ENCODE measurements at regions not wholly inside any gene's neighbourhood (a gene's known extent, or its start where the extent isn't known, plus 50 kb on each side); places are given as distances from the start of the nearest gene placed in this dataset.

DNA sequence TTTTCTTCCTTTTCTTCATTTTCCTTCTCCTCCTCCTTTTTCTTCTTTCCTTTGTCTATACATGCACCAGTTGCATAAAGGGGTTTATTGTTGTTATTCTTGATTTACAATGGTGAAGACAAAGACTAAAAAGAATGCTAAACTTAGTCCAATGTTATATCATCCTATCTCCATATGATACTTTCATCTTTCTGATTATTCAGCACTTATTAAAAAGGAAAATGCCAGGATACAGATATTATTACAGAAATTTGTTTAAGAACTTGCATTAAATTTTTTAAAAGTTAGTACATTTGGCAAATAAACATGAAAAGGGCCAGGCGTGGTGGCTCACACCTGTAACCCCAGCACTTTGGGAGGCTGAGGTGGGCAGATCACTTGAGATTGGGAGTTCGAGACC lies 1074.9 kb downstream of the EFNA5 start:
- DNase-seq (ENCODE audit: low spot score), result no peak
- Histone ChIP-seq H3K9me3 (ENCODE audit: low read depth, low read length, poor library complexity, severe bottlenecking) (no peaks in the 10 kb centered on the region), H3K36me3 (ENCODE audit: insufficient read depth, low read length, poor library complexity, severe bottlenecking) (no peaks in the 10 kb centered on the region), H3K27me3 (replicated peaks; ENCODE audit: insufficient read depth, low read depth, low read length, poor library complexity) (no peaks in the 10 kb centered on the region), H3K4me1 (ENCODE audit: insufficient read depth, low read length, poor library complexity, severe bottlenecking) (no peaks in the 10 kb centered on the region), H3K27ac (ENCODE audit: low read depth, low read length, poor library complexity, severe bottlenecking) (no peak overlapping the region), H3K4me3 (ENCODE audit: low read depth, low read length, poor library complexity, severe bottlenecking) (no peak overlapping the region)
- intact Hi-C loops (cut with micrococcal nuclease; ENCODE audit: unreplicated experiment), result no loop called here
- CTCF ChIA-PET, result no interaction called here
- BruUV-seq (replicated peaks), result no TSS peak
- POLR2A ChIA-PET (ENCODE audit: low non-redundant PET), result no interaction called here
- TF ChIP-seq, protein P1, sequence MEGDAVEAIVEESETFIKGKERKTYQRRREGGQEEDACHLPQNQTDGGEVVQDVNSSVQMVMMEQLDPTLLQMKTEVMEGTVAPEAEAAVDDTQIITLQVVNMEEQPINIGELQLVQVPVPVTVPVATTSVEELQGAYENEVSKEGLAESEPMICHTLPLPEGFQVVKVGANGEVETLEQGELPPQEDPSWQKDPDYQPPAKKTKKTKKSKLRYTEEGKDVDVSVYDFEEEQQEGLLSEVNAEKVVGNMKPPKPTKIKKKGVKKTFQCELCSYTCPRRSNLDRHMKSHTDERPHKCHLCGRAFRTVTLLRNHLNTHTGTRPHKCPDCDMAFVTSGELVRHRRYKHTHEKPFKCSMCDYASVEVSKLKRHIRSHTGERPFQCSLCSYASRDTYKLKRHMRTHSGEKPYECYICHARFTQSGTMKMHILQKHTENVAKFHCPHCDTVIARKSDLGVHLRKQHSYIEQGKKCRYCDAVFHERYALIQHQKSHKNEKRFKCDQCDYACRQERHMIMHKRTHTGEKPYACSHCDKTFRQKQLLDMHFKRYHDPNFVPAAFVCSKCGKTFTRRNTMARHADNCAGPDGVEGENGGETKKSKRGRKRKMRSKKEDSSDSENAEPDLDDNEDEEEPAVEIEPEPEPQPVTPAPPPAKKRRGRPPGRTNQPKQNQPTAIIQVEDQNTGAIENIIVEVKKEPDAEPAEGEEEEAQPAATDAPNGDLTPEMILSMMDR (conservative IDR thresholded peaks at IDR 0.05; ENCODE audit: low read depth, low read length), result no peak
- no peak for TF ChIP-seq EZH2 (IDR thresholded peaks at IDR 0.05; ENCODE audit: borderline replicate concordance, low read depth, low read length, poor library complexity, severe bottlenecking)

DNA sequence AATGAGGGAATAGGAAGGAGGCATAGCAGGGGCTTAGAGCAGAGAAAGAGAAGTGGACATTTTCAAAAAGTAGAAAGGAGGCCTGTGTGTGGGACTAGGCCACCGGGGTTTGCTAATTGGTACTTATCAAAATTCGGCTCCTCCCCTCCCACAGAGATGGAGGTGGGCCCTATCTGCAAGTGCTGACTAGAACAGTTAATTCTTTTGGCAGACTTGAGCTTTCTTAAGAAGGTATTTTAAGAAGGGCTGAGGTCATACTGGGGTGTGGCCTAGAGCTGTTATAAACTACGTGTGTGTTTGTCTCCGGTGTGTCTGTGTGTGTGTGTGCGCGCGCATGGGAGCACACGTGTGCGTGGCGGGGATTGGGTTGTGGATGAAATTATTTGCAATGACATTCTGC lies 1086.5 kb downstream of the EFNA5 start:
- Histone ChIP-seq H3K27ac (ENCODE audit: low read depth, low read length, poor library complexity, severe bottlenecking) (no peak overlapping the region), H3K36me3 (ENCODE audit: insufficient read depth, low read length, poor library complexity, severe bottlenecking) (no peaks in the 10 kb centered on the region), H3K4me3 (ENCODE audit: low read depth, low read length, poor library complexity, severe bottlenecking) (no peak overlapping the region), H3K9me3 (ENCODE audit: low read depth, low read length, poor library complexity, severe bottlenecking) (no peaks in the 10 kb centered on the region), H3K4me1 (ENCODE audit: insufficient read depth, low read length, poor library complexity, severe bottlenecking) (no peaks in the 10 kb centered on the region), H3K27me3 (replicated peaks; ENCODE audit: insufficient read depth, low read depth, low read length, poor library complexity) (no peaks in the 10 kb centered on the region)
- intact Hi-C loops (cut with micrococcal nuclease; ENCODE audit: unreplicated experiment), result no loop called here
- BruUV-seq (replicated peaks), result no TSS peak
- CTCF ChIA-PET, result no interaction called here
- peak; percentile 29 for DNase-seq (ENCODE audit: low spot score)
- TF ChIP-seq, protein P1 (conservative IDR thresholded peaks at IDR 0.05; ENCODE audit: low read depth, low read length), result no peak
- no peak for TF ChIP-seq EZH2 (IDR thresholded peaks at IDR 0.05; ENCODE audit: borderline replicate concordance, low read depth, low read length, poor library complexity, severe bottlenecking)
- POLR2A ChIA-PET (ENCODE audit: low non-redundant PET), result no interaction called here

DNA sequence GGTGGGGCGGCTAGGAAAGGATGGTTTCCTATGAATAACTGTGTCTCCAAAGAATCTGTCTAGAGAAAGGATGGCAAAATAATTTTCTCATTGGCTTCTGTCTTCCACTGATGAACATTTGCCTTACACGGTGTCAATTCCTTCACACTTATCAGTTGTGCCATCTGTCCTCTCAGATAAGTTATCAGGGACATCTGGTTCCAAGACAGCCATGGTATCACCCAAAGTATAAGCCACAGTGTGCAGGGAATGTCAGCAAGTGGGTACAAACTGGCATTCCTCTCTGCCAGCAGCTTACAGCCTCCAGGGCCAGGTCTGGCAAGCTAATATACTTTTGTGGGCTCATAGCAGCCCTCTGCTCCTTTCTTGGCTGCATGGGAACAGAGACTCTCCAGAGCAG lies 1092.0 kb downstream of the EFNA5 start:
- H3K4me1 ChIP-seq (ENCODE audit: insufficient read depth, low read length, poor library complexity, severe bottlenecking), result no peaks in the 10 kb centered on the region
- no peaks in the 10 kb centered on the region for H3K36me3 ChIP-seq (ENCODE audit: insufficient read depth, low read length, poor library complexity, severe bottlenecking)
- H3K27ac ChIP-seq (ENCODE audit: low read depth, low read length, poor library complexity, severe bottlenecking), result no peak overlapping the region
- peaks cover 3% of the 10 kb centered on the region for H3K9me3 ChIP-seq (ENCODE audit: low read depth, low read length, poor library complexity, severe bottlenecking)
- no peak overlapping the region for H3K4me3 ChIP-seq (ENCODE audit: low read depth, low read length, poor library complexity, severe bottlenecking)
- POLR2A ChIA-PET (ENCODE audit: low non-redundant PET), result no interaction called here
- DNase-seq (ENCODE audit: low spot score), result no peak
- no TSS peak for BruUV-seq (replicated peaks)
- H3K27me3 ChIP-seq (replicated peaks; ENCODE audit: insufficient read depth, low read depth, low read length, poor library complexity), result no peaks in the 10 kb centered on the region
- CTCF ChIA-PET, result no interaction called here
- intact Hi-C loops (cut with micrococcal nuclease; ENCODE audit: unreplicated experiment), result no loop called here
- TF ChIP-seq, protein P1 (conservative IDR thresholded peaks at IDR 0.05; ENCODE audit: low read depth, low read length), result no peak
- no peak for TF ChIP-seq EZH2 (IDR thresholded peaks at IDR 0.05; ENCODE audit: borderline replicate concordance, low read depth, low read length, poor library complexity, severe bottlenecking)

All from A673 (cell line).